SK-N-SH (cell line): ENCODE measurements at regions not wholly inside any gene's neighbourhood (a gene's known extent, or its start where the extent isn't known, plus 50 kb on each side); places are given as distances from the start of the nearest gene placed in this dataset.

Experiments
- CTCF ChIA-PET: fragments of 300-600, 350-600 bp; formaldehyde crosslinking; extraction: SDS; loops from one replicate; lab custom pipeline; 2021; lab: Yijun Ruan, JAX
- POLR2A ChIA-PET: fragments of 350-600 bp; sonication (Branson Sonifier 250); formaldehyde crosslinking; extraction: SDS; loops from one replicate; lab custom pipeline; 2020; ENCODE audit warnings: antibody characterized with exemption, inconsistent platforms; lab: Yijun Ruan, JAX
- DNase-seq: peaks from one replicate; pipeline ENCODE4 v3.0.0; 2012
- H2AFZ ChIP-seq: fragments of 200-600 bp; sonication (generic); 2 replicates; pipeline ENCODE4 v1.8.1; 2016; ENCODE audit warnings: antibody characterized with exemption, mild to moderate bottlenecking, low read depth
- H3F3A ChIP-seq: fragments of 200-600 bp; sonication (generic); replicated peaks from 2 replicates; pipeline ENCODE3; 2016; ENCODE audit warnings: antibody characterized with exemption, mild to moderate bottlenecking; ENCODE audit not compliant: insufficient read depth
- H3K27ac ChIP-seq, 2 experiments: fragments of 200-500 bp in 1 of 2; fragments of 200-600 bp in 1 of 2; sonication (Bioruptor generic) in 1 of 2; sonication (generic), shearing (Covaris generic) in 1 of 2; 2 replicates each; pipeline versions ENCODE4 v1.5.1 to v1.6.1; 2014 to 2016; ENCODE audit warnings: low read depth in 2 of 2, inconsistent platforms in 1 of 2, low read length in 1 of 2, mild to moderate bottlenecking in 1 of 2, mixed read lengths in 1 of 2
- H3K27me3 ChIP-seq: fragments of 200-600 bp; sonication (generic), shearing (Covaris generic); 2 replicates; pipeline ENCODE4 v1.6.1; 2016; ENCODE audit warnings: mixed run types; ENCODE audit not compliant: insufficient read depth
- H3K36me3 ChIP-seq, 2 experiments: fragments of 200-500 bp in 1 of 2; fragments of 200-600 bp in 1 of 2; sonication (Bioruptor generic) in 1 of 2; sonication (generic) in 1 of 2; replicated peaks in 1 of 2; 2 replicates each; pipeline versions ENCODE3 to v1.5.1; 2014 to 2016; ENCODE audit warnings: low read length in 1 of 2, mild to moderate bottlenecking in 1 of 2; ENCODE audit not compliant: insufficient read depth in 2 of 2, control insufficient read depth in 1 of 2
- H3K4me1 ChIP-seq, 2 experiments: fragments of 200-500 bp in 1 of 2; fragments of 200-600 bp in 1 of 2; sonication (Bioruptor generic) in 1 of 2; sonication (generic), shearing (Covaris generic) in 1 of 2; 2 replicates each; pipeline versions ENCODE4 v1.5.1 to v1.6.1; 2014 to 2016; ENCODE audit warnings: low read depth in 1 of 2, low read length in 1 of 2, mixed run types in 1 of 2; ENCODE audit not compliant: insufficient read depth in 2 of 2, control insufficient read depth in 1 of 2
- H3K4me2 ChIP-seq: fragments of 200-600 bp; sonication (generic), shearing (Covaris generic); 2 replicates; pipeline ENCODE4 v1.6.1; 2017; ENCODE audit warnings: mixed run types
- H3K4me3 ChIP-seq, 2 experiments: fragments of 200-500 bp in 1 of 2; fragments of 200-600 bp in 1 of 2; sonication (Bioruptor generic) in 1 of 2; sonication (generic), shearing (Covaris generic) in 1 of 2; 2 replicates each; pipeline versions ENCODE4 v1.5.1 to v1.8.1; 2014 to 2016; ENCODE audit warnings: low read depth in 2 of 2, inconsistent platforms in 1 of 2, low read length in 1 of 2, mild to moderate bottlenecking in 1 of 2, mixed read lengths in 1 of 2, moderate library complexity in 1 of 2
- H3K79me2 ChIP-seq: fragments of 200-600 bp; sonication (generic); 2 replicates; pipeline ENCODE4 v1.8.1; 2017; ENCODE audit warnings: mild to moderate bottlenecking; ENCODE audit not compliant: insufficient read depth
- H3K9ac ChIP-seq: fragments of 200-600 bp; sonication (generic); 2 replicates; pipeline ENCODE4 v1.6.1; 2017; ENCODE audit warnings: mixed run types
- H3K9me2 ChIP-seq: fragments of 200-600 bp; sonication (generic); 2 replicates; pipeline ENCODE4 v1.6.1; 2017; ENCODE audit warnings: mixed run types
- H3K9me3 ChIP-seq: fragments of 200-600 bp; sonication (generic); 2 replicates; pipeline ENCODE4 v1.6.1; 2017; ENCODE audit warnings: mixed run types, mild to moderate bottlenecking, moderate library complexity
- H4K20me1 ChIP-seq: fragments of 200-600 bp; sonication (generic); 2 replicates; pipeline ENCODE4 v1.6.1; 2017; ENCODE audit warnings: mild to moderate bottlenecking, mixed run types; ENCODE audit not compliant: insufficient read depth
- CHD2 ChIP-seq: fragments of 150-350 bp; IDR thresholded peaks from 2 replicates; pipeline ENCODE4 v1.6.1; 2018; ENCODE audit warnings: low read length; ENCODE audit not compliant: partially characterized antibody
- ELF1 ChIP-seq: IDR thresholded peaks from 2 replicates; pipeline ENCODE4 v1.4.0; 2012
- FOXJ3 ChIP-seq: sonication (generic); formaldehyde crosslinking; IDR thresholded peaks from 2 replicates; pipeline ENCODE4 v1.5.1; 2020; ENCODE audit warnings: mild to moderate bottlenecking, missing genetic modification reagents
- FOXM1 ChIP-seq: IDR thresholded peaks from 2 replicates; pipeline ENCODE4 v1.4.0; 2012; ENCODE audit warnings: low read depth, mild to moderate bottlenecking
- MEF2A ChIP-seq: IDR thresholded peaks from 2 replicates; pipeline ENCODE4 v1.4.0; 2012; ENCODE audit warnings: low read depth, borderline replicate concordance
- MXI1 ChIP-seq: IDR thresholded peaks from 2 replicates; pipeline ENCODE4 v1.6.1; 2012; ENCODE audit warnings: mild to moderate bottlenecking, low read depth, low read length, improper control_type of control experiment
- PBX3 ChIP-seq: IDR thresholded peaks from 2 replicates; pipeline ENCODE4; 2012
- POLR2AphosphoS5 ChIP-seq: IDR thresholded peaks from 2 replicates; pipeline ENCODE4 v1.6.1; 2012; ENCODE audit warnings: low read depth, low read length
- RAD21 ChIP-seq: IDR thresholded peaks from 2 replicates; pipeline ENCODE4 v1.6.1; 2012; ENCODE audit warnings: mild to moderate bottlenecking, low read length
- RCOR1 ChIP-seq: fragments of 150-350 bp; IDR thresholded peaks from 2 replicates; pipeline ENCODE4 v1.6.1; 2017; ENCODE audit warnings: antibody characterized with exemption, low read length
- RFX5 ChIP-seq: IDR thresholded peaks from 2 replicates; pipeline ENCODE4 v1.6.1; 2012; ENCODE audit warnings: mild to moderate bottlenecking, improper control_type of control experiment, low read length
- RXRA ChIP-seq: IDR thresholded peaks from 2 replicates; pipeline ENCODE4 v1.4.0; 2012; ENCODE audit warnings: low read depth, mild to moderate bottlenecking, borderline replicate concordance
- SIN3A ChIP-seq: IDR thresholded peaks from 2 replicates; pipeline ENCODE4 v1.6.1; 2012; ENCODE audit warnings: low read depth, mild to moderate bottlenecking, low read length, moderate library complexity, borderline replicate concordance
- SMC3 ChIP-seq: IDR thresholded peaks from 2 replicates; pipeline ENCODE4 v1.6.1; 2012; ENCODE audit warnings: low read depth, low read length, improper control_type of control experiment
- TAF1 ChIP-seq: IDR thresholded peaks from 2 replicates; pipeline ENCODE4 v1.6.1; 2012; ENCODE audit warnings: low read depth, mild to moderate bottlenecking, low read length, moderate library complexity, borderline replicate concordance
- TCF12 ChIP-seq: IDR thresholded peaks from 2 replicates; pipeline ENCODE4 v1.4.0; 2012
- USF2 ChIP-seq: fragments of 150-350 bp; IDR thresholded peaks from 2 replicates; pipeline ENCODE4 v1.6.1; 2017; ENCODE audit warnings: antibody characterized with exemption, low read length, low read depth, borderline replicate concordance
- YY1 ChIP-seq: IDR thresholded peaks from 2 replicates; pipeline ENCODE4 v1.4.0; 2012; ENCODE audit warnings: low read depth, mild to moderate bottlenecking
- WGBS: methylation state at CpG from one replicate; pipeline ENCODE4 v1.1.6; 2017; ENCODE audit warnings: low lambda C conversion rate; 5-methylcytosine and 5-hydroxymethylcytosine counted together
- TF ChIP-seq, protein P1 (sequence below): IDR thresholded peaks from 2 replicates; pipeline ENCODE4 v1.4.0; 2012; ENCODE audit warnings: low read depth, borderline replicate concordance

- Histone ChIP-seq H3K79me2 (no peaks in the 10 kb centered on the region), H3K27me3 (no peaks in the 10 kb centered on the region), H3K9ac (no peak overlapping the region), H3K4me1 (no peaks in the 10 kb centered on the region), H3K4me3 (no peak overlapping the region), H3F3A (no peaks in the 10 kb centered on the region), H3K4me2 (no peak overlapping the region), H3K36me3 (no peaks in the 10 kb centered on the region), H3K9me2 (no peaks in the 10 kb centered on the region), H4K20me1 (no peaks in the 10 kb centered on the region), H3K27ac (no peak overlapping the region), H2AFZ (no peak overlapping the region), H3K9me3 (peaks cover 5% of the 10 kb centered on the region; the same call in 1 of the 2 replicates)
- WGBS = 34% methylated on average over 6 of the region's 7 CpGs
- ChIA-PET POLR2A (no interaction called here), CTCF (no interaction called here)
- TF ChIP-seq ELF1 (no peak), RAD21 (no peak), TAF1 (no peak)
- no peak for DNase-seq
Observed at GRCh38 chr10:10951675-10952074, 66.0 kb upstream of the CELF2 start.

DNA sequence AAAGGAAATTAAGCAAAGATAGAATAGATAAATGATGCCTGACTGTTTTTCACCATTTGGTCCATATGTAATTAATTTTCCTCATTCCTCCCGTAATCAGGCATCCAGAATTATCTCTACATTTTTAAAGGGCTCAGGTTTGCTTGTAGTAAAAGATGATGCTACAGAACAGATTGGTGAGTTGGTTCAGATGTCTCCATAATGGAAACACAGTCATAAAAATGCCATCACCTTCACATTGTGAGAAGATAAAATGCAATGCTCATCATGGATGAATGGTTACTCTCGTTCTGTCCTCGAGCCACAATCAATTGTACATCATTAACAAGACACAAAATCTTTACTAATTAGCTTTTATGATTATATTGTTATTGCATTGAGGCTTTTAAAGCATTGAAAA lies 64.9 kb upstream of the CELF2 start:
- 5% methylated on average over 3 of the region's 3 CpGs for WGBS
- H3K4me3 ChIP-seq = no peak overlapping the region
- H3K79me2 ChIP-seq = no peaks in the 10 kb centered on the region
- H3F3A ChIP-seq = no peaks in the 10 kb centered on the region
- ChIA-PET POLR2A (no interaction called here), CTCF (no interaction called here)
- H3K27ac ChIP-seq = no peak overlapping the region
- no peak for DNase-seq
- peaks cover 5% of the 10 kb centered on the region; the same call in 1 of the 2 replicates for H3K9me3 ChIP-seq
- no peak overlapping the region for H2AFZ ChIP-seq
- no peaks in the 10 kb centered on the region for H4K20me1 ChIP-seq
- no peaks in the 10 kb centered on the region for H3K9me2 ChIP-seq
- H3K4me1 ChIP-seq = no peaks in the 10 kb centered on the region
- no peaks in the 10 kb centered on the region for H3K36me3 ChIP-seq
- H3K27me3 ChIP-seq = no peaks in the 10 kb centered on the region
- no peak overlapping the region for H3K4me2 ChIP-seq
- TF ChIP-seq MEF2A = no peak
- TF ChIP-seq TCF12 = no peak
- no peak for TF ChIP-seq FOXJ3
- TF ChIP-seq, protein P1, sequence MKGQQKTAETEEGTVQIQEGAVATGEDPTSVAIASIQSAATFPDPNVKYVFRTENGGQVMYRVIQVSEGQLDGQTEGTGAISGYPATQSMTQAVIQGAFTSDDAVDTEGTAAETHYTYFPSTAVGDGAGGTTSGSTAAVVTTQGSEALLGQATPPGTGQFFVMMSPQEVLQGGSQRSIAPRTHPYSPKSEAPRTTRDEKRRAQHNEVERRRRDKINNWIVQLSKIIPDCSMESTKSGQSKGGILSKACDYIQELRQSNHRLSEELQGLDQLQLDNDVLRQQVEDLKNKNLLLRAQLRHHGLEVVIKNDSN = no peak
- no peak for TF ChIP-seq SIN3A
- no peak for TF ChIP-seq RXRA
- no peak for TF ChIP-seq YY1
- TF ChIP-seq CHD2 = no peak
- TF ChIP-seq, all 33 proteins: peak for 0
- H3K9ac ChIP-seq = no peak overlapping the region

DNA sequence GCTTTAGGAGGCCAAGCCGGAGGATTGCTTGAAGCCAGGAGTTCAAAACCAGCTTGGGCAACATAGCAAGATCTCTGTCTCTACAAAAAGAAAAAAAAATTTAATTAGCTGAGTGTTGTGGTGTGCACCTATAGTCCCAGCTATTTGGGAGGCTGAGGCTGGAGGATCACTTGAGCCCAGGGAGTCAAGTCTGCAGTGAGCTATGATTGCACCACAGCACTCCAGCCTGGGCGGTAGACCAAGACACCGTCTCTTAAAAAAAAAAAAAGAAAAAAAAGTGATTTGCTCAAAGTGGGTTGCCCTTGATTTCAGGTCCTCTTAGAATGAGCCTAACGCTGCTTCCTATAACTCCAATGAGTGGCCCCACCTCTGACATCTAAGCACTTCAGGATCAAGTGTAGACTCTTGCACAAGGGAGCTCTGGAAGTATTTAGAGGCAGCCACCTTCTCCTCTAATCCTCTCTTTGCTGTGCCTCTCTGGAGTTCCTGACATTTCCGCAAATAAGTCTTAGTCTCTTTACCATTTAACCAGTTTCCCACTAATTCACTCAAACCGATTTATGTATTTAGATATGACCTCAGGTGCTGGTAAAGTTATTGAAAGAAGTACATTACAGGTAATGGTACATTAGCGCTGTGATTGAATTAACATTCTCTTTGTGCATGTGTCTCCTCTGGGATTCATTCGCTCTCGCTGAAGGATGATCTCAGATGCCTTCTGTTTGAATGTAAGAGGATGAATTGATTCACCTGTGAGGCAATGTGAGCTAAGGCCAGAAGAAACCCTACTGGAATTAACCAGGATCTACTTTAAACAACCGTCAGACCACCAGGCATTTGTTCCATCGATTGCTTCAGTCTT lies 60.8 kb upstream of the CELF2 start:
- ChIA-PET CTCF (no interaction called here), POLR2A (no interaction called here)
- H3K9ac ChIP-seq = no peak overlapping the region
- H3F3A ChIP-seq = no peaks in the 10 kb centered on the region
- 36% methylated on average over 11 of the region's 11 CpGs for WGBS
- no peak overlapping the region for H3K4me3 ChIP-seq
- no peaks in the 10 kb centered on the region for H3K9me2 ChIP-seq
- H2AFZ ChIP-seq = no peak overlapping the region
- H3K27ac ChIP-seq = no peak overlapping the region
- no peak overlapping the region for H3K4me2 ChIP-seq
- H3K27me3 ChIP-seq = no peaks in the 10 kb centered on the region
- H4K20me1 ChIP-seq = no peaks in the 10 kb centered on the region
- H3K79me2 ChIP-seq = no peaks in the 10 kb centered on the region
- peaks cover 5% of the 10 kb centered on the region for H3K9me3 ChIP-seq
- no peaks in the 10 kb centered on the region for H3K36me3 ChIP-seq
- no peaks in the 10 kb centered on the region for H3K4me1 ChIP-seq
- DNase-seq = no peak
- TF ChIP-seq CHD2 = no peak
- TF ChIP-seq RFX5 = no peak
- TF ChIP-seq MEF2A = no peak
- no peak for TF ChIP-seq PBX3
- no peak for TF ChIP-seq MXI1
- TF ChIP-seq SMC3 = no peak
- no peak for TF ChIP-seq TCF12
- TF ChIP-seq POLR2AphosphoS5 = no peak
- TF ChIP-seq USF2 = no peak
- no peak for TF ChIP-seq FOXM1
- TF ChIP-seq SIN3A = no peak
- TF ChIP-seq RCOR1 = no peak
